ENCODE measurements at regions not wholly inside any gene's neighbourhood (a gene's known extent, or its start where the extent isn't known, plus 50 kb on each side); places are given as distances from the start of the nearest gene placed in this dataset.
"Not testable (repeated sequence)": the region's sequence is repeated elsewhere in the genome, so short reads cannot be mapped to it uniquely, and the experiment has no call there.

GRCh38 chr7:86444245-86444644, 199.5 kb upstream of the GRM3 start:
- H3K27ac ChIP-seq: no peak overlapping the region
- TF ChIP-seq CTCF (IDR thresholded peaks at IDR 0.05): no peak
- no peak for TF ChIP-seq ZFX (IDR thresholded peaks at IDR 0.05; ENCODE audit: borderline replicate concordance)

GRCh38 chr7:86440420-86440819, 203.3 kb upstream of the GRM3 start:
- not testable (repeated sequence) for H3K27ac ChIP-seq

- no peak for TF ChIP-seq ZFX (IDR thresholded peaks at IDR 0.05; ENCODE audit: borderline replicate concordance)
- no peak for TF ChIP-seq CTCF (IDR thresholded peaks at IDR 0.05)
- H3K27ac ChIP-seq: no peak overlapping the region
These were observed 205.7 kb upstream of the GRM3 start for GRCh38 chr7:86437951-86438450.

GRCh38 chr7:86431761-86432160, 211.9 kb upstream of the GRM3 start:
- H3K27ac ChIP-seq: no peak overlapping the region
- TF ChIP-seq CTCF (IDR thresholded peaks at IDR 0.05) (no peak), ZFX (IDR thresholded peaks at IDR 0.05; ENCODE audit: borderline replicate concordance) (no peak)

GRCh38 chr7:86411814-86412213, 231.9 kb upstream of the GRM3 start:
- TF ChIP-seq CTCF (IDR thresholded peaks at IDR 0.05): no peak
- TF ChIP-seq ZFX (IDR thresholded peaks at IDR 0.05; ENCODE audit: borderline replicate concordance): no peak

GRCh38 chr7:86407291-86407690, 236.4 kb upstream of the GRM3 start:
- no peak for TF ChIP-seq CTCF (IDR thresholded peaks at IDR 0.05)
- TF ChIP-seq ZFX (IDR thresholded peaks at IDR 0.05; ENCODE audit: borderline replicate concordance): no peak
- no peak overlapping the region for H3K27ac ChIP-seq

More at GRCh38 chr7:86411814-86412213, 231.9 kb upstream of the GRM3 start:
- H3K27ac ChIP-seq: no peak overlapping the region

GRCh38 chr7:86391813-86392212, 251.9 kb upstream of the GRM3 start:
- H3K27ac ChIP-seq: no peak overlapping the region
- TF ChIP-seq ZFX (IDR thresholded peaks at IDR 0.05; ENCODE audit: borderline replicate concordance): no peak
- TF ChIP-seq CTCF (IDR thresholded peaks at IDR 0.05): no peak

- H3K27ac ChIP-seq: not testable (repeated sequence)
These were observed 268.1 kb upstream of the GRM3 start for GRCh38 chr7:86375602-86376001.
